ENCODE measurements at regions not wholly inside any gene's neighbourhood (a gene's known extent, or its start where the extent isn't known, plus 50 kb on each side); places are given as distances from the start of the nearest gene placed in this dataset.

GRCh38 chr5:5798462-5798861 is 376.0 kb downstream of the ICE1 start:
- no peak for TF ChIP-seq CTCF (IDR thresholded peaks at IDR 0.05; ENCODE audit: insufficient read depth, low read length)
- DNase-seq (ENCODE audit: low read depth), result no peak
- no peak overlapping the region for H3K4me3 ChIP-seq (ENCODE audit: low read depth, low read length)

GRCh38 chr5:5798041-5798440 is 375.6 kb downstream of the ICE1 start:
- no peak for DNase-seq (ENCODE audit: low read depth)
- no peak for TF ChIP-seq CTCF (IDR thresholded peaks at IDR 0.05; ENCODE audit: insufficient read depth, low read length)
- no peak overlapping the region for H3K4me3 ChIP-seq (ENCODE audit: low read depth, low read length)

- no peak for TF ChIP-seq CTCF (IDR thresholded peaks at IDR 0.05; ENCODE audit: insufficient read depth, low read length)
- DNase-seq (ENCODE audit: low read depth), result no peak
- no peak overlapping the region for H3K4me3 ChIP-seq (ENCODE audit: low read depth, low read length)
Observed at GRCh38 chr5:5795074-5795771, 372.7 kb downstream of the ICE1 start.

GRCh38 chr5:5794118-5794560 is 371.7 kb downstream of the ICE1 start:
- TF ChIP-seq CTCF (IDR thresholded peaks at IDR 0.05; ENCODE audit: insufficient read depth, low read length), result no peak
- DNase-seq (ENCODE audit: low read depth), result no peak
- H3K4me3 ChIP-seq (ENCODE audit: low read depth, low read length), result no peak overlapping the region

- H3K4me3 ChIP-seq (ENCODE audit: low read depth, low read length), result no peak overlapping the region
- DNase-seq (ENCODE audit: low read depth), result no peak
- TF ChIP-seq CTCF (IDR thresholded peaks at IDR 0.05; ENCODE audit: insufficient read depth, low read length), result no peak
Observed at GRCh38 chr5:5793242-5794117, 371.0 kb downstream of the ICE1 start.

GRCh38 chr5:5792106-5792505 is 369.6 kb downstream of the ICE1 start:
- TF ChIP-seq CTCF (IDR thresholded peaks at IDR 0.05; ENCODE audit: insufficient read depth, low read length), result no peak
- no peak overlapping the region for H3K4me3 ChIP-seq (ENCODE audit: low read depth, low read length)
- no peak for DNase-seq (ENCODE audit: low read depth)
